Endothelial cell of umbilical vein (primary cell): ENCODE measurements at regions not wholly inside any gene's neighbourhood (a gene's known extent, or its start where the extent isn't known, plus 50 kb on each side); places are given as distances from the start of the nearest gene placed in this dataset.

Source experiments
- BruUV-seq: library from RNA; stranded (reverse); fragments of 400-500 nt; replicated peaks from 2 replicates; lab custom pipeline; 2021; lab: Mats Ljungman, UMichigan
- CTCF ChIA-PET: fragments of 300-600, 350-600 bp; sonication (Branson Sonifier 250); formaldehyde crosslinking; loops from one replicate; lab custom pipeline; 2021; ENCODE audit warnings: antibody characterized with exemption, inconsistent platforms; lab: Charles Lee
- POLR2A ChIA-PET: fragments of 300-600, 350-600 bp; sonication (Branson Sonifier 250); formaldehyde crosslinking; loops from one replicate; lab custom pipeline; 2021; ENCODE audit warnings: antibody characterized with exemption, inconsistent platforms; lab: Charles Lee
- DNase-seq: peaks from one replicate; pipeline ENCODE4 v3.0.0-alpha.2; 2011; ENCODE audit warnings: low read depth, low spot score
- FAIRE-seq: peaks from 2 replicates; lab custom pipeline; 2011; peaks lifted over from hg19 to GRCh38; lab: Jason Lieb, UNC
- H2AFZ ChIP-seq: 2 replicates; pipeline ENCODE4 v1.6.0; 2012; ENCODE audit warnings: low read depth, low read length, control low read depth, inconsistent platforms
- H3K27ac ChIP-seq: 2 replicates; pipeline ENCODE4 v1.5.1; 2011; ENCODE audit warnings: low read depth, mild to moderate bottlenecking, control low read depth, low read length, moderate library complexity; ENCODE audit not compliant: insufficient read depth
- H3K27me3 ChIP-seq, 2 experiments: 2 replicates each; pipeline versions ENCODE4 v1.6.0 to v1.6.1; 2011; ENCODE audit warnings: low read length in 2 of 2, mixed read lengths in 1 of 2; ENCODE audit not compliant: control insufficient read depth in 2 of 2, insufficient read depth in 2 of 2
- H3K36me3 ChIP-seq, 2 experiments: 2 replicates in 1 of 2; 3 replicates in 1 of 2; pipeline ENCODE4 v1.5.1; 2011; ENCODE audit warnings: low read length in 2 of 2, mild to moderate bottlenecking in 1 of 2, moderate library complexity in 1 of 2; ENCODE audit not compliant: control insufficient read depth in 2 of 2, insufficient read depth in 2 of 2; ENCODE audit errors: extremely low read depth in 1 of 2
- H3K4me1 ChIP-seq: 3 replicates; pipeline ENCODE4 v1.5.1; 2011; ENCODE audit warnings: mild to moderate bottlenecking, low read length; ENCODE audit not compliant: control insufficient read depth, insufficient read depth; ENCODE audit errors: extremely low read depth
- H3K4me2 ChIP-seq: 2 replicates; pipeline ENCODE4 v1.6.1; 2011; ENCODE audit warnings: low read length, control low read depth, mixed read lengths; ENCODE audit not compliant: insufficient read depth
- H3K4me3 ChIP-seq, 3 experiments: fragments of 200-600 bp in 1 of 3; sonication (generic), shearing (Covaris generic) in 1 of 3; replicated peaks in 1 of 3; 2 replicates each; pipeline ENCODE4 v1.5.1; 2011 to 2016; ENCODE audit warnings: control low read depth in 3 of 3, low read length in 3 of 3, mild to moderate bottlenecking in 2 of 3, inconsistent platforms in 1 of 3, low read depth in 1 of 3, moderate library complexity in 1 of 3; ENCODE audit not compliant: insufficient read depth in 1 of 3
- H3K79me2 ChIP-seq: 2 replicates; pipeline ENCODE4 v1.6.0; 2012; ENCODE audit warnings: low read length, inconsistent platforms; ENCODE audit not compliant: control insufficient read depth, insufficient read depth
- H3K9ac ChIP-seq: replicated peaks from 2 replicates; pipeline ENCODE3; 2011; ENCODE audit warnings: low read length, control low read depth; ENCODE audit not compliant: insufficient read depth; ENCODE audit errors: extremely low read depth
- H3K9me1 ChIP-seq: replicated peaks from 3 replicates; pipeline ENCODE4 v1.6.0; 2011; ENCODE audit warnings: mild to moderate bottlenecking, low read length; ENCODE audit not compliant: control insufficient read depth, insufficient read depth; ENCODE audit errors: extremely low read depth
- H3K9me3 ChIP-seq: replicated peaks from 2 replicates; pipeline ENCODE4 v1.5.1; 2012; ENCODE audit warnings: low read length, inconsistent platforms; ENCODE audit not compliant: control insufficient read depth, insufficient read depth
- H4K20me1 ChIP-seq: replicated peaks from 2 replicates; pipeline ENCODE3; 2011; ENCODE audit warnings: mild to moderate bottlenecking, low read length; ENCODE audit not compliant: control insufficient read depth, insufficient read depth; ENCODE audit errors: extremely low read depth
- CTCF ChIP-seq, 2 donors: IDR thresholded peaks; 1 replicate in 1 of 2; 2 replicates in 1 of 2; pipeline ENCODE4 v1.5.1; 2011; ENCODE audit warnings: low read length in 2 of 2, mild to moderate bottlenecking in 2 of 2, moderate library complexity in 2 of 2, control low read depth in 1 of 2, inconsistent platforms in 1 of 2, low read depth in 1 of 2; ENCODE audit not compliant: insufficient read depth in 1 of 2; ENCODE audit errors: extremely low read depth in 1 of 2
- EZH2 ChIP-seq: IDR thresholded peaks from 2 replicates; pipeline ENCODE4 v1.6.1; 2012; ENCODE audit warnings: borderline replicate concordance, low read depth, mild to moderate bottlenecking, moderate library complexity, low read length, inconsistent platforms; ENCODE audit not compliant: severe bottlenecking
- FOS ChIP-seq: IDR thresholded peaks from 2 replicates; pipeline ENCODE4 v1.6.1; 2011; ENCODE audit warnings: mild to moderate bottlenecking, low read length, moderate library complexity, borderline replicate concordance; ENCODE audit not compliant: insufficient read depth
- JUN ChIP-seq: IDR thresholded peaks from 2 replicates; pipeline ENCODE4 v1.6.1; 2011; ENCODE audit warnings: borderline replicate concordance, low read depth; ENCODE audit not compliant: insufficient read length, insufficient read depth
- MYC ChIP-seq: IDR thresholded peaks from one replicate; pipeline ENCODE4 v1.6.1; 2011; ENCODE audit warnings: mild to moderate bottlenecking, low read depth, low read length
- dilution Hi-C: fragments of 300-500 bp; cut with MboI; formaldehyde crosslinking; loops from one replicate; pipeline ENCODE4 v1.15.0; 2019; ENCODE audit warnings: low sequenced_read_pairs; ENCODE audit not compliant: extremely low pct_ligation_motif_present
- intact Hi-C: fragments of 100-400 bp; cut with micrococcal nuclease; formaldehyde crosslinking; loops from one replicate; pipeline ENCODE4 v1.10.0; 2022
- TF ChIP-seq, protein P1 (sequence below): IDR thresholded peaks from 2 replicates; pipeline ENCODE4 v1.6.1; 2011; ENCODE audit not compliant: insufficient read depth, insufficient read length

DNA sequence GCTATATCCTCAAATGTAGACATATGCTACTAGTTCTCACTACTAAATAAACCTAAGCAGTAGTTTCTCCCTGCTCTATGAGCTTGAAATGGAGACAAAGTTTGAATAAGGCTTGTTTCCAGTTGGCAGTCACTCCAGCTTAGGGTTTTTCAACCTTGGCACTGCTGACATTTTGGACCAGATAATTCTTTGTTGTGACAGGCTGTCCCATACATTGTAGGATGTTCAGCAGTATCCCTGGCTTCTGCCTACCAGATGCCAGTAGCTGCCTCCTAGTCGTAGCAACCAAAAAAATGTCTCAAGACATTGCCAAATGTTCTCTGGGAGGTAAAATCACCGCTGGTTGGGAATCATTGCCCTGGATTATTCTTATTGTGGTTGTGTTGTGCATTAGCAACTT, 182.7 kb upstream of the PARD3B start:
- Histone ChIP-seq H3K9me1 (no peaks in the 10 kb centered on the region), H3K9ac (no peak overlapping the region), H3K9me3 (no peaks in the 10 kb centered on the region), H3K27me3 (no peaks in the 10 kb centered on the region), H3K36me3 (no peaks in the 10 kb centered on the region), H3K4me2 (no peak overlapping the region), H3K79me2 (no peaks in the 10 kb centered on the region), H4K20me1 (no peaks in the 10 kb centered on the region), H2AFZ (no peak overlapping the region), H3K4me1 (no peaks in the 10 kb centered on the region), H3K27ac (no peak overlapping the region), H3K4me3 (no peak overlapping the region)
- TF ChIP-seq EZH2: no peak
- TF ChIP-seq CTCF (IDR thresholded peaks at IDR 0.05; ENCODE audit: extremely low read depth in 1 of 2, insufficient read depth in 1 of 2, low read depth in 1 of 2, low read length in 2 of 2): no peak
- TF ChIP-seq JUN: no peak
- TF ChIP-seq, protein P1, sequence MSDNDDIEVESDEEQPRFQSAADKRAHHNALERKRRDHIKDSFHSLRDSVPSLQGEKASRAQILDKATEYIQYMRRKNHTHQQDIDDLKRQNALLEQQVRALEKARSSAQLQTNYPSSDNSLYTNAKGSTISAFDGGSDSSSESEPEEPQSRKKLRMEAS: no peak
- no peak for TF ChIP-seq MYC
- no peak for TF ChIP-seq FOS
- ChIA-PET POLR2A (no interaction called here), CTCF (interaction anchor here (0.8 to 1.9 kb wide), 2 partner anchors 10 to 329 kb away, joined by 4 to 6 read pairs; no protein-coding TSS in a partner anchor)
- dilution Hi-C loops (no loop called here), intact Hi-C loops (no loop called here)
- FAIRE-seq: no peak
- no TSS peak for BruUV-seq
- DNase-seq: no peak
